ENCODE measurements at regions not wholly inside any gene's neighbourhood (a gene's known extent, or its start where the extent isn't known, plus 50 kb on each side); places are given as distances from the start of the nearest gene placed in this dataset.
"Not testable (repeated sequence)": the region's sequence is repeated elsewhere in the genome, so short reads cannot be mapped to it uniquely, and the experiment has no call there.

DNA sequence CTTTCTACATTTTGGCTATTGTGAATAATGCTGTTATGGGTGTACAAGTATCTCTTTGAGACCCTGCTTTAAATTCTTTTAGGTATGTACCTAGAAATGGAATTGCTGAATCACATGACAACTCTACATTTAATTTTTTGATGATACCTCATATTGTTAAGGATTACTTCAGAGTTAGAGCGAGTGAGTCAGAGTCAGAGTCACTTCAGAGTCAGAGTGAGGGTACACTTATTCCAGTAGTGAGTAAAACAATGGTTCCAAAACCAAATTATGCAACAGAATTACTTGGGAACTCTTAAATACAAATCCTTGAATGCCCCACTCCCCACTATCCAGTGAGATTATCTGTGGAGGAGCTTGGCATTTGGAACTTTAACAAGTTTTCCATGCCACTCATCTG is 50.3 kb upstream of the SNRK start:
- TF ChIP-seq, protein P1, sequence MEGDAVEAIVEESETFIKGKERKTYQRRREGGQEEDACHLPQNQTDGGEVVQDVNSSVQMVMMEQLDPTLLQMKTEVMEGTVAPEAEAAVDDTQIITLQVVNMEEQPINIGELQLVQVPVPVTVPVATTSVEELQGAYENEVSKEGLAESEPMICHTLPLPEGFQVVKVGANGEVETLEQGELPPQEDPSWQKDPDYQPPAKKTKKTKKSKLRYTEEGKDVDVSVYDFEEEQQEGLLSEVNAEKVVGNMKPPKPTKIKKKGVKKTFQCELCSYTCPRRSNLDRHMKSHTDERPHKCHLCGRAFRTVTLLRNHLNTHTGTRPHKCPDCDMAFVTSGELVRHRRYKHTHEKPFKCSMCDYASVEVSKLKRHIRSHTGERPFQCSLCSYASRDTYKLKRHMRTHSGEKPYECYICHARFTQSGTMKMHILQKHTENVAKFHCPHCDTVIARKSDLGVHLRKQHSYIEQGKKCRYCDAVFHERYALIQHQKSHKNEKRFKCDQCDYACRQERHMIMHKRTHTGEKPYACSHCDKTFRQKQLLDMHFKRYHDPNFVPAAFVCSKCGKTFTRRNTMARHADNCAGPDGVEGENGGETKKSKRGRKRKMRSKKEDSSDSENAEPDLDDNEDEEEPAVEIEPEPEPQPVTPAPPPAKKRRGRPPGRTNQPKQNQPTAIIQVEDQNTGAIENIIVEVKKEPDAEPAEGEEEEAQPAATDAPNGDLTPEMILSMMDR (IDR thresholded peaks at IDR 0.05) = no peak
- H3K9me3 ChIP-seq = no peaks in the 10 kb centered on the region
- no peaks in the 10 kb centered on the region for H3K36me3 ChIP-seq (ENCODE audit: low read depth)
- intact Hi-C loops (cut with DNase I, micrococcal nuclease) = no loop called here
- no peak overlapping the region for H3K4me3 ChIP-seq
- H3K4me1 ChIP-seq (ENCODE audit: low read depth) = no peaks in the 10 kb centered on the region
- no peak for DNase-seq
- no peak for ATAC-seq

- intact Hi-C loops (cut with DNase I, micrococcal nuclease) = no loop called here
Observed at GRCh38 chr3:43233062-43233461, 53.3 kb upstream of the SNRK start.

GRCh38 chr3:43231276-43232000 is 54.9 kb upstream of the SNRK start:
- DNase-seq (no peak), ATAC-seq (no peak)
- Histone ChIP-seq H3K4me3 (no peak overlapping the region), H3K4me1 (ENCODE audit: low read depth) (no peaks in the 10 kb centered on the region), H3K36me3 (ENCODE audit: low read depth) (no peaks in the 10 kb centered on the region), H3K9me3 (peaks cover 8% of the 10 kb centered on the region)
- TF ChIP-seq, protein P1 (IDR thresholded peaks at IDR 0.05) = no peak
- intact Hi-C loops (cut with DNase I, micrococcal nuclease) = no loop called here

More at GRCh38 chr3:43233062-43233461, 53.3 kb upstream of the SNRK start:
- ATAC-seq = no peak
- Histone ChIP-seq H3K9me3 (peaks cover 3% of the 10 kb centered on the region), H3K4me3 (no peak overlapping the region), H3K36me3 (ENCODE audit: low read depth) (no peaks in the 10 kb centered on the region), H3K4me1 (ENCODE audit: low read depth) (no peaks in the 10 kb centered on the region)
- DNase-seq = no peak
- TF ChIP-seq, protein P1 (IDR thresholded peaks at IDR 0.05) = no peak

DNA sequence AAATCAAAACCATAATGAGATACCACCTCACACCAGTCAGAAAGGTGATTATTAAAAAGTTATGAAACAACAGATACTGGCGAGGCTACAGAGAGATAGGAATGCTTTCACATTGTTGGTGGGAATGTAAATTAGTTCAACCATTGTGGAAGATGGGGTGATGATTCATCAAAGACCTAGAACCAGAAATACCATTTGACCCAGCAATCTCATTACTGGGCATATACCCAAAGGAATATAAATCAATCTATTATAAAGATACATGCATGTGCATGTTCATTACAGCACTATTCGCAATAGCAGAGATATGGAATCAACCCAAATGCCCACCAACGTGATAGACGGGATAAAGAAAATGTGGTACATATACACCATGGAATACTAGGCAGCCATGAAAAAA is 56.5 kb upstream of the SNRK start:
- ATAC-seq; DNase-seq; H3K36me3 ChIP-seq (ENCODE audit: low read depth); H3K4me3 ChIP-seq; H3K9me3 ChIP-seq; intact Hi-C loops (cut with DNase I, micrococcal nuclease); H3K4me1 ChIP-seq (ENCODE audit: low read depth): not testable (repeated sequence)

DNA sequence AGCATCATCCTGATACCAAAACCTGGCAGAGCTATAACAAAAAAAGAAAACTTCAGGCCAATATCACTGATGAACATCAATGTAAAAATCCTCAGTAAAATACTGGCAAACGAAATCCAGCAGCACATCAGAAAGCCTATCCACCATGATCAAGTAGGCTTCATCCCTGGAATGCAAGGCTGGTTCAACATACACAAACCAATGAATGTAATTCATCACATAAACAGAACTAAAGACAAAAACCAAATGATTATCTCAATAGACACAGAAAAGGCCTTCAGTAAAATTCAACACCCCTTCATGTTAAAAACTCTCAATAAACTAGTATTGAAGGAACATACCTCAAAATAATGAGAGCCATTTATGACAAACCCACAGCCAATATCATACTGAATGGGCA is 58.7 kb upstream of the SNRK start:
- H3K4me1 ChIP-seq (ENCODE audit: low read depth); ATAC-seq; H3K9me3 ChIP-seq; H3K4me3 ChIP-seq; H3K36me3 ChIP-seq (ENCODE audit: low read depth); intact Hi-C loops (cut with DNase I, micrococcal nuclease); DNase-seq: not testable (repeated sequence)

DNA sequence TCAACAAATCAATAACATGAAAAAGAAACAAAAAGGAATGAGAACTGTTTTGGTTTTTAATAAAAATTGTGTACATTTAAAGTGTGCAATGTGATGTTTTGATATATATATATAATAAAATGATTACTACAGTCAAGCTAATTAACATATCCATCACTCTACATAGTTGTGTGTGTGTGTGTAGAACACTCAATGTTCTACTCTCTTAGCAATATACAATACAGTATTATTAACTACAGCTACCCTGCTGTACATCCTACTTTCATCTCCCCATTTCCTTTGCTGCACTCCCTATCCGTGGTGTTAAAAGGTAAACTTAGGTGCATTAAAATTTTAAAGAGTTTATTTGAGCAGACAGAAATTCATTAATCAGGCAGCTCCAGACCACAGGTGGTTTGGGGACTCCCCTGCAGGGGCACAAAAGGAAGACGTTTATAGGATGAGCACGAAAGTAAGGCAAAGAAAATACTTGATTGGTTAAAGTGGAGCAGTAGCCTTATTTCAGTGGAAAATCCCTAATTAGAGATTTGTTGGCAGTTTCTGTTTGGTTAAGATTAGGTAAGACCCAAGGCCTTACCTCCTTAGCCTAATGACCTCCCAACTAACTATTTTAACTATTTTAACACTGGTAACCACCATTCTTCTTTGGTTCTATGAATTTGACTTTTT is 61.8 kb upstream of the SNRK start:
- TF ChIP-seq, protein P1 (IDR thresholded peaks at IDR 0.05) = no peak
- ATAC-seq = no peak
- Histone ChIP-seq H3K36me3 (ENCODE audit: low read depth) (no peaks in the 10 kb centered on the region), H3K9me3 (peaks cover 8% of the 10 kb centered on the region), H3K4me1 (ENCODE audit: low read depth) (no peaks in the 10 kb centered on the region), H3K4me3 (no peak overlapping the region)
- intact Hi-C loops (cut with DNase I, micrococcal nuclease) = no loop called here
- no peak for DNase-seq

All from mucosa of descending colon (tissue), 3 donors.